ENCODE measurements at regions not wholly inside any gene's neighbourhood (a gene's known extent, or its start where the extent isn't known, plus 50 kb on each side); places are given as distances from the start of the nearest gene placed in this dataset.

- H3K27me3 ChIP-seq (ENCODE audit: insufficient read depth, low read length): peaks cover 12% of the 10 kb centered on the region
- no peaks in the 10 kb centered on the region for H4K20me1 ChIP-seq (ENCODE audit: insufficient read depth, low read length)
- H3K4me1 Mint-ChIP-seq (ENCODE audit: low read depth, unreplicated experiment): no peaks in the 10 kb centered on the region
- H3K9me3 Mint-ChIP-seq (ENCODE audit: unreplicated experiment): no peaks in the 10 kb centered on the region
- FAIRE-seq (no peak), DNase-seq (ENCODE audit: low read depth) (no peak)
- H3K27ac ChIP-seq (ENCODE audit: low read depth, low read length): no peak overlapping the region
- H3K9me3 ChIP-seq (ENCODE audit: insufficient read depth, low read depth, low read length): no peaks in the 10 kb centered on the region
- no peak for TF ChIP-seq EZH2 (IDR thresholded peaks at IDR 0.05; ENCODE audit: insufficient read depth, low read length)
- no peak for TF ChIP-seq CTCF (IDR thresholded peaks at IDR 0.05; ENCODE audit: insufficient read depth, low read depth, low read length)
- H3K27ac Mint-ChIP-seq (ENCODE audit: unreplicated experiment): no peak overlapping the region
- H3K4me3 ChIP-seq (ENCODE audit: insufficient read depth, low read depth, low read length): no peak overlapping the region
- no peaks in the 10 kb centered on the region for H3K4me1 ChIP-seq (ENCODE audit: insufficient read depth, low read length)
- no peaks in the 10 kb centered on the region for H3K36me3 Mint-ChIP-seq (ENCODE audit: low read depth, unreplicated experiment)
- H2AFZ ChIP-seq (ENCODE audit: low read depth, low read length): no peak overlapping the region
- peaks cover 45% of the 10 kb centered on the region for H3K27me3 Mint-ChIP-seq (ENCODE audit: low read depth, unreplicated experiment)
- H3K4me2 ChIP-seq (ENCODE audit: low read length): no peak overlapping the region
- H3K36me3 ChIP-seq (ENCODE audit: insufficient read depth, low read length): no peaks in the 10 kb centered on the region
- no peaks in the 10 kb centered on the region for H3K79me2 ChIP-seq (ENCODE audit: insufficient read depth, low read length)
- no peak overlapping the region for H3K9ac ChIP-seq (ENCODE audit: low read length)
- H3K4me3 Mint-ChIP-seq (ENCODE audit: unreplicated experiment): no peak overlapping the region
These were observed 89.4 kb upstream of the DRD2 start for GRCh38 chr11:113564527-113565130.

- DNase-seq (ENCODE audit: low read depth): no peak
- Histone ChIP-seq H3K4me3 (ENCODE audit: insufficient read depth, low read depth, low read length) (no peak overlapping the region), H3K79me2 (ENCODE audit: insufficient read depth, low read length) (no peaks in the 10 kb centered on the region), H3K4me1 (ENCODE audit: insufficient read depth, low read length) (no peaks in the 10 kb centered on the region), H3K27me3 (ENCODE audit: insufficient read depth, low read length) (peaks cover 12% of the 10 kb centered on the region), H4K20me1 (ENCODE audit: insufficient read depth, low read length) (no peaks in the 10 kb centered on the region), H2AFZ (ENCODE audit: low read depth, low read length) (no peak overlapping the region), H3K4me2 (ENCODE audit: low read length) (no peak overlapping the region), H3K9me3 (ENCODE audit: insufficient read depth, low read depth, low read length) (no peaks in the 10 kb centered on the region), H3K36me3 (ENCODE audit: insufficient read depth, low read length) (no peaks in the 10 kb centered on the region), H3K27ac (ENCODE audit: low read depth, low read length) (no peak overlapping the region), H3K9ac (ENCODE audit: low read length) (no peak overlapping the region)
- TF ChIP-seq CTCF (IDR thresholded peaks at IDR 0.05; ENCODE audit: insufficient read depth, low read depth, low read length) (no peak), EZH2 (IDR thresholded peaks at IDR 0.05; ENCODE audit: insufficient read depth, low read length) (no peak)
- H3K4me3 Mint-ChIP-seq (ENCODE audit: unreplicated experiment): no peak overlapping the region
- H3K27me3 Mint-ChIP-seq (ENCODE audit: low read depth, unreplicated experiment): peaks cover 44% of the 10 kb centered on the region
- no peaks in the 10 kb centered on the region for H3K4me1 Mint-ChIP-seq (ENCODE audit: low read depth, unreplicated experiment)
- no peaks in the 10 kb centered on the region for H3K9me3 Mint-ChIP-seq (ENCODE audit: unreplicated experiment)
- H3K27ac Mint-ChIP-seq (ENCODE audit: unreplicated experiment): no peak overlapping the region
- no peaks in the 10 kb centered on the region for H3K36me3 Mint-ChIP-seq (ENCODE audit: low read depth, unreplicated experiment)
- FAIRE-seq: no peak
These were observed 88.7 kb upstream of the DRD2 start for GRCh38 chr11:113563766-113564526.

GRCh38 chr11:113562981-113563461 is 87.8 kb upstream of the DRD2 start:
- H3K4me3 Mint-ChIP-seq (ENCODE audit: unreplicated experiment): no peak overlapping the region
- no peak overlapping the region for H3K4me2 ChIP-seq (ENCODE audit: low read length)
- H3K9me3 Mint-ChIP-seq (ENCODE audit: unreplicated experiment): no peaks in the 10 kb centered on the region
- no peak for FAIRE-seq
- H3K9me3 ChIP-seq (ENCODE audit: insufficient read depth, low read depth, low read length): no peaks in the 10 kb centered on the region
- DNase-seq (ENCODE audit: low read depth): no peak
- peaks cover 43% of the 10 kb centered on the region for H3K27me3 Mint-ChIP-seq (ENCODE audit: low read depth, unreplicated experiment)
- H3K4me1 Mint-ChIP-seq (ENCODE audit: low read depth, unreplicated experiment): no peaks in the 10 kb centered on the region
- no peak overlapping the region for H3K27ac Mint-ChIP-seq (ENCODE audit: unreplicated experiment)
- H3K27ac ChIP-seq (ENCODE audit: low read depth, low read length): no peak overlapping the region
- no peaks in the 10 kb centered on the region for H3K79me2 ChIP-seq (ENCODE audit: insufficient read depth, low read length)
- H3K27me3 ChIP-seq (ENCODE audit: insufficient read depth, low read length): peaks cover 12% of the 10 kb centered on the region
- no peak overlapping the region for H2AFZ ChIP-seq (ENCODE audit: low read depth, low read length)
- no peak overlapping the region for H3K9ac ChIP-seq (ENCODE audit: low read length)
- no peaks in the 10 kb centered on the region for H3K4me1 ChIP-seq (ENCODE audit: insufficient read depth, low read length)
- TF ChIP-seq CTCF (IDR thresholded peaks at IDR 0.05; ENCODE audit: insufficient read depth, low read depth, low read length) (no peak), EZH2 (IDR thresholded peaks at IDR 0.05; ENCODE audit: insufficient read depth, low read length) (no peak)
- H3K36me3 Mint-ChIP-seq (ENCODE audit: low read depth, unreplicated experiment): no peaks in the 10 kb centered on the region
- H4K20me1 ChIP-seq (ENCODE audit: insufficient read depth, low read length): no peaks in the 10 kb centered on the region
- no peak overlapping the region for H3K4me3 ChIP-seq (ENCODE audit: insufficient read depth, low read depth, low read length)
- no peaks in the 10 kb centered on the region for H3K36me3 ChIP-seq (ENCODE audit: insufficient read depth, low read length)

Measured in astrocyte (in vitro differentiated cells and primary cell).